ENCODE measurements at regions not wholly inside any gene's neighbourhood (a gene's known extent, or its start where the extent isn't known, plus 50 kb on each side); places are given as distances from the start of the nearest gene placed in this dataset.
A peak's percentile ranks its signal among the peaks of the same experiment; 100 is the strongest.

DNA sequence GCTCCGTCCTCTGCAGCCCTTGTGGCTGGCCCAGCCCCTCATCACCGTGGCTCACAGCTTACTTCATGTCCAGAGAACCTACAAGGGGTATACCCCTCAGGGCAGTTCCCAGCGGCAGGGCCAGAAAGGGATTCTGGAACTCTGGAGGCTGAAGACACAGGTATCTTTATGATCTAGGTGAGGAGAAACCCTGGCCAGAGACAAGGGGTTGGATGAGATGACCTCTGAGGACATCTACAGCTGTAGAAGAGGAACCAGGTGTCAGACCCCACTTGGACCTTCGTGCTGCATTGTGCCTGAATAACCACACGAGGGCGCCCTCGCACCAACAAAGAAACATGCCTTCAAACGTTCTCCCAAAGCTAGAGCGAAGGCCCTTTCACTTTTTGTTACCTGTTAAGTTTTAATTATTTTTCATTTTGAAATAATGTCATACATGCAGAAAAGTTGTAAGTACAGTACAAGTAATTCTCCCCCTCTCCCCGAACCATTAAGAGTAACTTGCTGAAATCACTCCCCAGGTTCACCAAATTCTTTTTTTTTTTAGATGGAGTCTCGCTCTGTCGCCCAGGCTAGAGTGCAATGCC is 118.7 kb upstream of the SMAD3 start:
- Histone ChIP-seq H3K36me3 (ENCODE audit: control insufficient read depth, insufficient read depth, low read length) (no peaks in the 10 kb centered on the region), H2AFZ (no peak overlapping the region), H3K9ac (no peak overlapping the region), H3K4me2 (ENCODE audit: low read length) (no peak overlapping the region), H3K9me3 (ENCODE audit: control insufficient read depth, low read length) (no peaks in the 10 kb centered on the region), H3K27ac (no peak overlapping the region), H3K27me3 (ENCODE audit: control insufficient read depth, insufficient read depth, low read length) (no peaks in the 10 kb centered on the region), H3K4me3 (ENCODE audit: low read depth, low read length) (no peak overlapping the region), H3K4me1 (no peaks in the 10 kb centered on the region), H3K79me2 (no peaks in the 10 kb centered on the region)
- TF ChIP-seq, protein P1, sequence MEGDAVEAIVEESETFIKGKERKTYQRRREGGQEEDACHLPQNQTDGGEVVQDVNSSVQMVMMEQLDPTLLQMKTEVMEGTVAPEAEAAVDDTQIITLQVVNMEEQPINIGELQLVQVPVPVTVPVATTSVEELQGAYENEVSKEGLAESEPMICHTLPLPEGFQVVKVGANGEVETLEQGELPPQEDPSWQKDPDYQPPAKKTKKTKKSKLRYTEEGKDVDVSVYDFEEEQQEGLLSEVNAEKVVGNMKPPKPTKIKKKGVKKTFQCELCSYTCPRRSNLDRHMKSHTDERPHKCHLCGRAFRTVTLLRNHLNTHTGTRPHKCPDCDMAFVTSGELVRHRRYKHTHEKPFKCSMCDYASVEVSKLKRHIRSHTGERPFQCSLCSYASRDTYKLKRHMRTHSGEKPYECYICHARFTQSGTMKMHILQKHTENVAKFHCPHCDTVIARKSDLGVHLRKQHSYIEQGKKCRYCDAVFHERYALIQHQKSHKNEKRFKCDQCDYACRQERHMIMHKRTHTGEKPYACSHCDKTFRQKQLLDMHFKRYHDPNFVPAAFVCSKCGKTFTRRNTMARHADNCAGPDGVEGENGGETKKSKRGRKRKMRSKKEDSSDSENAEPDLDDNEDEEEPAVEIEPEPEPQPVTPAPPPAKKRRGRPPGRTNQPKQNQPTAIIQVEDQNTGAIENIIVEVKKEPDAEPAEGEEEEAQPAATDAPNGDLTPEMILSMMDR (IDR thresholded peaks at IDR 0.05) = peak; percentile 73

GRCh38 chr15:66947471-66947870 is 117.9 kb upstream of the SMAD3 start:
- TF ChIP-seq, protein P1 (IDR thresholded peaks at IDR 0.05) = no peak
- no peak overlapping the region for H2AFZ ChIP-seq
- H3K79me2 ChIP-seq = no peaks in the 10 kb centered on the region
- no peak overlapping the region for H3K27ac ChIP-seq
- no peak overlapping the region for H3K4me2 ChIP-seq (ENCODE audit: low read length)
- H3K36me3 ChIP-seq (ENCODE audit: control insufficient read depth, insufficient read depth, low read length) = no peaks in the 10 kb centered on the region
- H3K4me3 ChIP-seq (ENCODE audit: low read depth, low read length) = no peak overlapping the region
- H3K4me1 ChIP-seq = no peaks in the 10 kb centered on the region
- no peaks in the 10 kb centered on the region for H3K9me3 ChIP-seq (ENCODE audit: control insufficient read depth, low read length)
- no peaks in the 10 kb centered on the region for H3K27me3 ChIP-seq (ENCODE audit: control insufficient read depth, insufficient read depth, low read length)
- no peak overlapping the region for H3K9ac ChIP-seq

GRCh38 chr15:66948294-66948693 is 117.1 kb upstream of the SMAD3 start:
- no peaks in the 10 kb centered on the region for H3K9me3 ChIP-seq (ENCODE audit: control insufficient read depth, low read length)
- H3K4me3 ChIP-seq (ENCODE audit: low read depth, low read length) = no peak overlapping the region
- H3K4me2 ChIP-seq (ENCODE audit: low read length) = no peak overlapping the region
- TF ChIP-seq, protein P1 (IDR thresholded peaks at IDR 0.05) = no peak
- H3K27ac ChIP-seq = no peak overlapping the region
- H3K36me3 ChIP-seq (ENCODE audit: control insufficient read depth, insufficient read depth, low read length) = no peaks in the 10 kb centered on the region
- H2AFZ ChIP-seq = no peak overlapping the region
- H3K79me2 ChIP-seq = no peaks in the 10 kb centered on the region
- no peaks in the 10 kb centered on the region for H3K27me3 ChIP-seq (ENCODE audit: control insufficient read depth, insufficient read depth, low read length)
- no peak overlapping the region for H3K9ac ChIP-seq
- H3K4me1 ChIP-seq = no peaks in the 10 kb centered on the region

- Histone ChIP-seq H3K4me1 (no peaks in the 10 kb centered on the region), H3K9ac (no peak overlapping the region), H2AFZ (no peak overlapping the region), H3K27me3 (ENCODE audit: control insufficient read depth, insufficient read depth, low read length) (no peaks in the 10 kb centered on the region), H3K4me2 (ENCODE audit: low read length) (no peak overlapping the region), H3K36me3 (ENCODE audit: control insufficient read depth, insufficient read depth, low read length) (no peaks in the 10 kb centered on the region), H3K27ac (no peak overlapping the region), H3K79me2 (no peaks in the 10 kb centered on the region), H3K4me3 (ENCODE audit: low read depth, low read length) (no peak overlapping the region), H3K9me3 (ENCODE audit: control insufficient read depth, low read length) (no peaks in the 10 kb centered on the region)
- TF ChIP-seq, protein P1 (IDR thresholded peaks at IDR 0.05) = no peak
These were observed 115.3 kb upstream of the SMAD3 start for GRCh38 chr15:66950114-66950513.
